ENCODE measurements at regions not wholly inside any gene's neighbourhood (a gene's known extent, or its start where the extent isn't known, plus 50 kb on each side); places are given as distances from the start of the nearest gene placed in this dataset.

DNA sequence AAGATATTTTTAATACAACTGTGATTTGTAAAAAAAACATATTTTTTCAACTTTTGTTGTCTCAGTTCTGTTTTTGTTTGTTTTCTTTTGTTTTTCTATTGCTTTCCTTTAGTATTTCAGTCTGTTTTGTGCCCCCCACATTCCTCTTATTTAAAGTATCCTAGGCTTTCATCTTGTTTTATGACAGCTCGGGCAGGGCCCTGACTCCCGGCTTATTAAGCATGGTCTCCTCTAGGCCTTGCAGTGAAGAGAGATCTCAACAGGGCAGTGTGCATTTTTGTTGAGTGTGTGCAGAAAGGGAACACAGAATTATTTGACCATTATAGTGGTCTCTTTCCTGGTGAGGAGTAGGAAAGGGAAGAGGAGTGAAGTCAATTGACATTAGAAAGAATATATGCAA, 110.2 kb upstream of the SLC38A4 start:
- DNase-seq (ENCODE audit: extremely low spot score): no peak
- POLR2A ChIA-PET: no interaction called here
- TF ChIP-seq L3MBTL2 (conservative IDR thresholded peaks at IDR 0.05): no peak
- CTCF ChIA-PET: interaction anchor here (1.4 kb wide), 1 partner anchor 811 kb away, joined by 6 read pairs; no protein-coding TSS in a partner anchor

DNA sequence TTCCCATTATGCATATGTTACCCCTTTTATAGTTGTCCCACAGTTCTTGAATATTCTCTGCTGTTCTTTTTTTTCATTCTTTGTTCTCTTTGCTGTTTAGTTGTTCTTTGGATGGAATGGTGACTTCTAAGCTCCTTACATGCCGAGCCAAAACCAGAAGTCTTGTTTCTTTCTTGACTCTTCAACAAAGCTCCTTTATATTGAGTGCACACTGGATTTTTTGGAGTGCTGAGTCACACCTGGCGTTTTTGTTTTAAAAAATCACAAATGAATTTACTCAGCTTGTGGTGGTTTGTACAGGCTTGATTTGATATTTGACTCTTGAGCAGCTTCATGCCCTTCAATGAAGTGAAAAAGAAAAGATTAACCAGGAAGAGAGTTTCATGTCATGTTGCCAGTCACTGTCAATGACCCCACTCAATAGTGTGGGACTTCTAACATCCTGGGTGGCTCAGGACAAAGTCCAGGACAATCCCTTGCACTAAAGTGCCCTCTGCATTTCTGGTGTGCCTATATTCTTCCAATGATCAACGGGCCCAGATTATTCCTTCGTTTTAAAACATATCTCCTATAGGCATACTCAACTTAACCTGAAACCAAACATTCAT, 112.4 kb upstream of the SLC38A4 start:
- ChIA-PET CTCF (no interaction called here), POLR2A (no interaction called here)
- DNase-seq (ENCODE audit: extremely low spot score): no peak

DNA sequence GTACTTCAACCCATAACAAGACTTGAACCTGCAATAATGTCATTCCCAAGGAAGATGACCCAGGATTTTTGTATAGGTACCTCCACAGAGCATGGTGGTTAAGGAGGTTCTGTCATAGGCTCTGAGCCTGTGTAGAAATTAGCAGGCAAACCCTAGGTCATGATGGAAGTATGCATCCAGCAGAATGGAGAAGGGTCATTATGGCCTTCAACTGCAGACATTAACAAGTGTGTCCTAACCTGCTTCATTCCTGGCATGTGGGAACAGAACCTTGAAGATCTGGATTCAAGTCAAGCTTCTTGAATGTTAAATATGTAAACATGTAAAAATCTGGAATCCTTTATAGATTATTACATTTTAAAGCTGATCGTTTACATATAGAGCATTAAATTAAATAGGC, 116.2 kb upstream of the SLC38A4 start:
- TF ChIP-seq NFRKB (IDR thresholded peaks at IDR 0.05): no peak
- no peak for TF ChIP-seq L3MBTL2 (conservative IDR thresholded peaks at IDR 0.05)
- no peak for TF ChIP-seq ELF4 (IDR thresholded peaks at IDR 0.05)
- ChIA-PET POLR2A (no interaction called here), CTCF (no interaction called here)
- DNase-seq (ENCODE audit: extremely low spot score): no peak

More for the DNA sequence above, 112.4 kb upstream of the SLC38A4 start:
- TF ChIP-seq BHLHE40 (IDR thresholded peaks at IDR 0.05; ENCODE audit: borderline replicate concordance) (no peak), TARDBP (IDR thresholded peaks at IDR 0.05) (no peak), SUZ12 (IDR thresholded peaks at IDR 0.05) (no peak), CTBP1 (IDR thresholded peaks at IDR 0.05; ENCODE audit: borderline replicate concordance) (no peak), HDGF (IDR thresholded peaks at IDR 0.05; ENCODE audit: borderline replicate concordance) (no peak), FOXK2 (IDR thresholded peaks at IDR 0.05) (no peak), LEF1 (IDR thresholded peaks at IDR 0.05; ENCODE audit: borderline replicate concordance) (no peak), FOXM1 (IDR thresholded peaks at IDR 0.05; ENCODE audit: borderline replicate concordance) (no peak), SP1 (IDR thresholded peaks at IDR 0.05) (no peak), ELF4 (IDR thresholded peaks at IDR 0.05) (no peak), L3MBTL2 (conservative IDR thresholded peaks at IDR 0.05) (no peak), NFRKB (IDR thresholded peaks at IDR 0.05) (no peak), ZNF384 (IDR thresholded peaks at IDR 0.05) (no peak), FOXA1 (IDR thresholded peaks at IDR 0.05) (no peak), ARNT (IDR thresholded peaks at IDR 0.05) (no peak)
- TF ChIP-seq, protein P1, sequence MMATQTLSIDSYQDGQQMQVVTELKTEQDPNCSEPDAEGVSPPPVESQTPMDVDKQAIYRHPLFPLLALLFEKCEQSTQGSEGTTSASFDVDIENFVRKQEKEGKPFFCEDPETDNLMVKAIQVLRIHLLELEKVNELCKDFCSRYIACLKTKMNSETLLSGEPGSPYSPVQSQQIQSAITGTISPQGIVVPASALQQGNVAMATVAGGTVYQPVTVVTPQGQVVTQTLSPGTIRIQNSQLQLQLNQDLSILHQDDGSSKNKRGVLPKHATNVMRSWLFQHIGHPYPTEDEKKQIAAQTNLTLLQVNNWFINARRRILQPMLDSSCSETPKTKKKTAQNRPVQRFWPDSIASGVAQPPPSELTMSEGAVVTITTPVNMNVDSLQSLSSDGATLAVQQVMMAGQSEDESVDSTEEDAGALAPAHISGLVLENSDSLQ (IDR thresholded peaks at IDR 0.05): no peak

DNA sequence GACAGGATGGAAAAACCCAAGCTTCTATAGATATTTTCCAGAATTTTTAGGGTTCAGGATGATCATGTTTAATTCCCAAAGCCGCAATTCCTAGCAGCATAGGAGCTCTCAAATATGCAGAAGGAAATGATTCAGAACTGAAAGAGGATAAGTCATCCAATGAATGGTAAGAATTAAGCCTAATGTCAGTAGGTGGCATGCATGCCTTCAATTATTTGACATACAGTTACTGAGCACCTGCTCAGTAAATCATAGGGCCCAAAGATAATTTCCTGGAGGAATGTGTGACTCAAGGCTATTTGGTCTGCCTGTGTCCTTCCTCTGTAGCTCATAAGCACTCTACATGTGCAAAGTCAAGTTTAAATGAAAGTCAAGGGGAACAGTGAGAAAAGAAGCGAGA, 116.8 kb upstream of the SLC38A4 start:
- ChIA-PET POLR2A (no interaction called here), CTCF (no interaction called here)
- no peak for DNase-seq (ENCODE audit: extremely low spot score)
- TF ChIP-seq ZNF384 (IDR thresholded peaks at IDR 0.05) (no peak), FOXK2 (IDR thresholded peaks at IDR 0.05) (no peak), TARDBP (IDR thresholded peaks at IDR 0.05) (no peak), ARNT (IDR thresholded peaks at IDR 0.05) (no peak), SP1 (IDR thresholded peaks at IDR 0.05) (no peak), BHLHE40 (IDR thresholded peaks at IDR 0.05; ENCODE audit: borderline replicate concordance) (no peak), ELF4 (IDR thresholded peaks at IDR 0.05) (no peak), HDGF (IDR thresholded peaks at IDR 0.05; ENCODE audit: borderline replicate concordance) (no peak), FOXA1 (IDR thresholded peaks at IDR 0.05) (no peak), L3MBTL2 (conservative IDR thresholded peaks at IDR 0.05) (no peak), LEF1 (IDR thresholded peaks at IDR 0.05; ENCODE audit: borderline replicate concordance) (no peak)
- TF ChIP-seq, protein P1 (IDR thresholded peaks at IDR 0.05): no peak

DNA sequence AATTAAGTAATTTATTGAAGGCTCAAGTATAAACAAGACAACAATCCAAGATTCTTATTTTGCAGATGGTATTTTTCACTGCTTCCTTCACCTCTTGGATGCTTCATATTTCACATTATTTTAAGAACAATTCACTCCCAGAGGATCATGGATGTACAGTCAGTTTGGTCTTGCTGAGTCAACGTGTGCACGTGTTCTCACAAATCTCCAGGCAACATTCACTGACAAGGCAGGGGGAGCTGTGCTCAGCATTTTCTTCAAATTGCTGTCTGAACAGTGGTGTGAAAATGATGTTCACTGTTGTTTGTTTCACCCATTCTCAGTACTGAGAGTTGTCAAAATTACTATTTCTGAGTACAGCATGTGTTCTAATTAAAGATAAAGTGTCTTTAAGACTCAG, 118.3 kb upstream of the SLC38A4 start:
- CTCF ChIA-PET: no interaction called here
- DNase-seq (ENCODE audit: extremely low spot score): no peak
- POLR2A ChIA-PET: no interaction called here
- 0 out of 2 replicates have a peak, but pooled peaks have one; percentile 10 for TF ChIP-seq L3MBTL2 (conservative IDR thresholded peaks at IDR 0.05)
- TF ChIP-seq ARNT (IDR thresholded peaks at IDR 0.05): no peak
- no peak for TF ChIP-seq ZNF384 (IDR thresholded peaks at IDR 0.05)
- TF ChIP-seq FOXM1 (IDR thresholded peaks at IDR 0.05; ENCODE audit: borderline replicate concordance): no peak

DNA sequence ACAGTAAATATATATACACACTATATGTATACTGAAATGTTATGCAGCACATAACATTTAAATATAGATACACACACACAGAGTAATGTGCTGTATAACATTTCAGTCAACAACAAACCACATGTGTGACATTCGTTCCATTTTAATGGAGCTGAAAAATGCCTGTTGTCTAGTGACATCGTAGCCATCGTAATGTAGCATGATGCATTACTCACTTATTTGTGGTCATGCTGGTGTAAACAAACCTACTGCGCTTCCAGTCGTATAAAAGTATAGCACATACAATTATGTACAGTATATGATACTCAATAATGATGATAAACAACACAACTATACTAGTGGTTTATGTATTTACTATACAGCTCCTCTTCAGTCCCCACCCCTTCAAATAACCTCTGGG, 119.0 kb upstream of the SLC38A4 start:
- no peak for TF ChIP-seq FOXM1 (IDR thresholded peaks at IDR 0.05; ENCODE audit: borderline replicate concordance)
- no peak for TF ChIP-seq NFRKB (IDR thresholded peaks at IDR 0.05)
- no peak for TF ChIP-seq TARDBP (IDR thresholded peaks at IDR 0.05)
- no peak for TF ChIP-seq SUZ12 (IDR thresholded peaks at IDR 0.05)
- no peak for TF ChIP-seq ZNF384 (IDR thresholded peaks at IDR 0.05)
- no peak for TF ChIP-seq SP1 (IDR thresholded peaks at IDR 0.05)
- TF ChIP-seq LEF1 (IDR thresholded peaks at IDR 0.05; ENCODE audit: borderline replicate concordance): no peak
- TF ChIP-seq, protein P1 (IDR thresholded peaks at IDR 0.05): no peak
- no peak for TF ChIP-seq FOXK2 (IDR thresholded peaks at IDR 0.05)
- ChIA-PET POLR2A (no interaction called here), CTCF (no interaction called here)
- no peak for DNase-seq (ENCODE audit: extremely low spot score)

DNA sequence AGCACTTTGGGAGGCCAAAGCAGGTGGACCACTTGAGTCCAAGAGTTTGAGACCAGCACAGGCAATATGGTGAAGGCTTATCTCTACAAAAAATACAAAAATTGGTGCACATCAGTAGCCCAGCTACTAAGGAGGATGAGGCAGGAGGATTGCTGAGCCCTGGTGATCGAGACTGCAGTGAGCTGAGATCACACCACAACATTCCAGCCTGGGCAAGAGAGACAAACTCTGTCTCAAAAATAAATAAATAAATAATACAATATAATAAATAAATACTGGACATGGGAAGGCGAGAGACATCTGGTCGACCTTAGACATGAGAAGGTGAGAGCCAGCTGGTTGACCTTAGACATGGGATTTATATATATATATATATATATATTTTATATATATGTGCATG, 119.8 kb upstream of the SLC38A4 start:
- POLR2A ChIA-PET: no interaction called here
- no peak for DNase-seq (ENCODE audit: extremely low spot score)
- TF ChIP-seq SP1 (IDR thresholded peaks at IDR 0.05): no peak
- no peak for TF ChIP-seq L3MBTL2 (conservative IDR thresholded peaks at IDR 0.05)
- TF ChIP-seq, protein P1 (IDR thresholded peaks at IDR 0.05): no peak
- TF ChIP-seq NFRKB (IDR thresholded peaks at IDR 0.05): no peak
- no peak for TF ChIP-seq HDGF (IDR thresholded peaks at IDR 0.05; ENCODE audit: borderline replicate concordance)
- TF ChIP-seq TARDBP (IDR thresholded peaks at IDR 0.05): no peak
- CTCF ChIA-PET: no interaction called here

All from HEK293T (cell line).